ENCODE measurements at regions not wholly inside any gene's neighbourhood (a gene's known extent, or its start where the extent isn't known, plus 50 kb on each side); places are given as distances from the start of the nearest gene placed in this dataset.

GRCh38 chr3:146929696-146930095, 324.6 kb upstream of the PLSCR5 start:
- no peak for DNase-seq (ENCODE audit: extremely low read depth, low read depth)

DNA sequence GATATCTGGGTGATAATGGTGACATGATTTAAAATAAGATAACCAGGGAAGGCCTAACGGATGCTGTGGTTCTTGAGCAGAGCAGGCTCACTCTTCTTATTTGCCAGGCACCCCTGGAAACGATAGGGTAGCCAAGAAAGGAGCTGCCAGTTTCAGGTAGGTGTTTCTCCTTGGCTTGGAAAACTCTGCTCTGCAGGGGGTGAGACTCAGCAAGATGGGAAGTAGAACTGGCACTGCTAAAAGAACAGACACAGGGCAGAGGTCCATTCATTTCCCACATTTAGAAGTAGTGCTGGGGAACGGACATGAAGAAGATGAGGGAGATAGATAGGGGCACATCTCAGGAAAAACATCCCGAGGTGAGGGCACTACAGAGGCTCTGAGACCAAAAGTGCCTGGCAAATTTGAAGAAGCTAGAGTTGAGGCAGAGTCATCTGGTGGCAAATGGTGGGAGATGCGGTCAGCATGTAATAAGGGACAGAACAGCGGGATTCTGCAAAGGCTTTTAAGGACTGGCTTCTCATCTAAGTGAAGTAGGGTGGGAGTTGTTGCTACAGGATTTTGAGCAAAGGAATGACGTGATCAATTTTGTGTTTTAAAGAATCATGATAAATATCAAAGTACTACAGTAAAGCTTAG, 323.4 kb upstream of the PLSCR5 start:
- no peak for DNase-seq (ENCODE audit: extremely low read depth, low read depth)

- no peak for DNase-seq (ENCODE audit: extremely low read depth, low read depth)
These were observed 316.5 kb upstream of the PLSCR5 start for GRCh38 chr3:146921693-146922092.

GRCh38 chr3:146914409-146914808, 309.3 kb upstream of the PLSCR5 start:
- no peak for DNase-seq (ENCODE audit: extremely low read depth, low read depth)

- no peak for DNase-seq (ENCODE audit: extremely low read depth, low read depth)
These were observed 307.3 kb upstream of the PLSCR5 start for GRCh38 chr3:146912241-146913015.

- no peak for DNase-seq (ENCODE audit: extremely low read depth, low read depth)
These were observed 298.8 kb upstream of the PLSCR5 start for GRCh38 chr3:146903927-146904326.

DNA sequence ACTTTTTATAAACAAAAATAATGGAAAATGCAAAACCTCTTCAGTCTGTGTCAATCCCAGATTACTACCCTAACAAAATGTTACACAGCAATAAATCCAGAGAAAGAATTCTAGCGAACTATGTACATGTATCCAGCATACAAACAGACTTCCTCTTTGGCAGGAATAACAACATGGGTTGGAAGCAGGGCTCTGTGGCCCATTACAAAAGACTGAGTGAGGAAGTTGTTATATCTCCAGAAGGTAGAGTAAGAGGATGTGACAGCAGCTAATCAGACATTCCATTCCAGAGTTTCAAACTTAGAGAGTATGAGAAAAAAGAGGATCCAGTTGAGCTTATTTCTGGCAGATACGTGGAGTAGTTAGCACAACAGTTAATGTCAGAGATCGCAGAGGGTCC, 294.0 kb upstream of the PLSCR5 start:
- DNase-seq (ENCODE audit: extremely low read depth, low read depth) = no peak

DNA sequence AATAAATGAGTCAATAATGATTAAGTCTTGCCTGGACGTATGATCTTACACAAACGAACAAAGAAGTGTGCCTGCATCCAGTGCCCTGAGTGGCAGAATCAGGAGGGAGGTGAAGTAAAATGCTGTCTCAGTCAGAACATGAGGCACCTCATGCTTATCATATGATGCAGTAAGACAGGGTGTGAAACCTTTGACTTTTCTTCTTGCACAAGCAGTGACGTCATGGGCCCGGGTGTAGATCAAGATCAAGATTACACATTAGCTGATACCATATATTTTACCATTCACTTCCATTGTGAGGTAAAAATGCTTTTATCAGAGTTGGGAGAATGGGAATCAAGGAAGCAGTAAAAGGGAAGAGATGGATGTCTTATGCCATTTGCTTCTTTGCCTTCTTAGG, 291.6 kb upstream of the PLSCR5 start:
- DNase-seq (ENCODE audit: extremely low read depth, low read depth) = no peak

DNA sequence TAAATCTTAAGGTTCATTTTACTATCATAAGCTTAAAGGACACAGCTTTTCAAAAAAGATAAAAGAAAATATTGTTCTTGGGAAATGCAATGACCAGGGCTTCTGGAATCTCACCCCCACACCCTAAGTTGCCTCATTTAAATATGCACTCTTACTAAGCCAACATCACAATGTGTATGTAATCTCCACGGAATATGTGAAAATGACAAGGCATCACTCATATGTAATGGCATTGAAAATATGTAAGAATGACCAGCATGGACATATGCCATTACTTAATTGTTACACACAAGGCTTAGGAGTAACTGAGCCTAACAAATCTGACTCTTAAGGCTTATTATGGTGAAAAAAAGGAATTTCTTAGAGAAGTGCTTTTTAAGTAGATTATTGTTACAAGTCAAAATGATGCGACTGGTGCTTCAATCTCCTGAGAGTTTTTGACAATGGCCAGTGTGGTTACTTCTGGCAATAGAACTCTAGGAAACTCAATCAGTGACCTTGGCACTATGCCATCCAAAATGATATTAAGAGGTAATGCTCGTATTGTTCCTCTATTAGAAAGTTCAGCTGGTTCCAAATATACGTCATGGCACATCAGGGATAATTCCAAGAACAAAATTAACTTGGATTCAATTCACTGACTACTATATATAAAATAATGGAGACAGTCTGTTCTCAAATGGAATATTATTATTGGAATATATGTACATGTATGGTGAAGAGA, 290.0 kb upstream of the PLSCR5 start:
- DNase-seq (ENCODE audit: extremely low read depth, low read depth) = no peak

DNA sequence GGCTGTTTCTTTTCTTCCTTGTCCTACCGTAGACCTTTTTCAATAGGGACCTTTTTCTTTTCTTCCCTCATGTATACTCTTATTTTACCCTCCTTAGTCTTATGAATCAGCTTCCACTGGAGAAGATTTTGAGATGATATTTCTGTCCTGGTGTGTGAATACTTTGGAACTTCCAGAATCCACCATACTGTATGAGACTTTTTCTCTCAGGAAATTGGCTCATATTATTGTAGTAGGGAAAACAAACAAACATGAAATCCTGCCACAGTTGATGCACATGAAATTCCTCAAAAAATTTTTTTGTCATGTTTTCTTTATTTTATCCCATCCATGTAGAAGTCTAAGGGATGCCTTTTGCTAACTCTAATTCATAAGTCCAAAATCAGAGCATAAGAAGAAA, 289.3 kb upstream of the PLSCR5 start:
- DNase-seq (ENCODE audit: extremely low read depth, low read depth) = no peak

DNA sequence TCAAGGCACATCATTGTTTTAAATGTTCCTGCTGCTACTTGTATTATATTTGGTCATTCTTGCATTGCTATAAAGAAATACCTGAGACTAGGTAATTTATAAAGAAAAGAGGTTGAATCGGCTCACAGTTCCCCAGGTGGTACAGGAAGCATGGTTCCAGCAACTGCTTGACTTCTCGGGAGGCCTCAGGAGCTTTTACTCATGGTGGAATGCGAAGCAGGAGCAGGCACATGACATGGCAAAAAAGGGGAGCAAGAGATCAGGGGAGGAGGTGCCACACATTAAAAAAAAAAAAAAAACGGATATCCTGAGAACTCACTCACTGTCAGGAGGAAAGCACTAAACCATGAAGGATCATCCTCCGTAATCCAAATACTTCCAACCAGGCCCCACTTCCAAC, 286.9 kb upstream of the PLSCR5 start:
- DNase-seq (ENCODE audit: extremely low read depth, low read depth) = no peak

DNA sequence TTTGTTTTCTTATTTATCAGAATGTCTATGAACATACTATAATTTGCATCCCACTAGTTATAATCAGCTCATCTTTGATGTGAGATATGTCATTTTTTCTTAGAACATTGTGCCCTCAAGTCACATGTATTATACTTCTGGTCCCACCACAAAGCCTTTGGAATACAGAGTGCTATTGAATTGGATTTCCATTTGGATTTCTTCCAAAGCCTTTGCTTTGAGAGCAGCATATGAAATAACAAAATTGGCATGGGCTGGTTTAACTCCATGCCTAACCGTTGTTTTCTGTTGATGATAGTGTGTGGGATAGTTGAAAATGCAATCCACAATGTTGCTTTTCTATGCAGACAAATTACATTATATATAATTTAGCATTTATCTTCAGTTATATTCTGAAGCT, 284.5 kb upstream of the PLSCR5 start:
- DNase-seq (ENCODE audit: extremely low read depth, low read depth) = no peak

- no peak for DNase-seq (ENCODE audit: extremely low read depth, low read depth)
These were observed 283.0 kb upstream of the PLSCR5 start for GRCh38 chr3:146888176-146888575.

- no peak for DNase-seq (ENCODE audit: extremely low read depth, low read depth)
These were observed 279.6 kb upstream of the PLSCR5 start for GRCh38 chr3:146884721-146885120.

- no peak for DNase-seq (ENCODE audit: extremely low read depth, low read depth)
These were observed 279.1 kb upstream of the PLSCR5 start for GRCh38 chr3:146884296-146884695.

- no peak for DNase-seq (ENCODE audit: extremely low read depth, low read depth)
These were observed 278.1 kb upstream of the PLSCR5 start for GRCh38 chr3:146883288-146883687.

DNA sequence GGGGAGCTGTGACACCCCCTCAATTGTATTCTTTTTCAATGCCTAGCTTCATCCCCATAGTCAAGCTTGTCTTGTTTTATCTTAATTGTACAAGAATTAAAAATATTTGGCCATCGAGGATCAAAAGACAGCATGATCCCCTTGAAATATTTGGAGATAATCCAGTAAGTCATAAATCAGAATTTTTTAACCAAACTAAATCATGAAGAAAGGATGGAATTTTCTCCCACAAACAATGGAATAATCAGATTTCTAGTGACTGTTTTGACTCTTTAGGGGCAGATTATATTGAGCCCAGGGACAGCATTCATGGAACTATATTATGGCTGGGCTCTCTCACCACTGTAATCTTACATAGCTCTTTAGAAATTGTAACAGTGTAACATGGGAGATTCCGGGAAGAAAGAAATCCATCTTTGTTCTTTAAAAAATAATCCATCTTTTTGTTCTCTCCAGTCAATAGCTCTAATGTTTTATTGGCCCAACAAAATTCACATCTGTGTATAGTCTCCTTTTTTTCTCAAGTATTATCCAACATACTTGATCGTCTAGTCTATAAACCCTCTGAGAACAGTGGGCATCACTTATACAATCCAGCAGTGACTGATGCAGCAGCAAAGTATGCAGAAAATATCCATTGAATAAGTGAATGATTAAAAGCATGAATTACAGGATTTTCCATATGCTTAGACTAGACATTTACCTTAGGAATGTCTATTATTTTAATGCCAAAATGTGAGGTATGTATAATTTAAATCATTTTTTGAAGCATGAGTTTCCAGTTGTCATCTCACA, 277.0 kb upstream of the PLSCR5 start:
- DNase-seq (ENCODE audit: extremely low read depth, low read depth) = no peak

DNA sequence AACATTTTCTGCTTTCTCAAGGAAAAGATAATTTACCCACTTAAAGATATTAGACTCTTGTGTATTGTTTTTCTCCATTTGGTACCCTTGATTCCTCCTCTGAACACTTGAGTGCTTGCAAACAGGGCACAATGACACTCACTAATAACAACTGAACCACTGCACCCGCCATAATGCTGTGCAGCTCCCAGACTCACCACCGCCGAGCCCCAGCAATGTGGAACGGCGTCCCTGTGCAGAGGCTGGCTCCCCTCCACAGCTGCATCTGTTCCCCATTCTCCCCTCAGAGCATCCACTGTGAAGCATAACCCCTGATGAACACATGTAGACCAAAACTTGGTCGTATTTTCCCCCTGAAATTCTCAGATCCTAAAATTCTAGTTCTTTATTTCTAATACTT, 276.2 kb upstream of the PLSCR5 start:
- no peak for DNase-seq (ENCODE audit: extremely low read depth, low read depth)

DNA sequence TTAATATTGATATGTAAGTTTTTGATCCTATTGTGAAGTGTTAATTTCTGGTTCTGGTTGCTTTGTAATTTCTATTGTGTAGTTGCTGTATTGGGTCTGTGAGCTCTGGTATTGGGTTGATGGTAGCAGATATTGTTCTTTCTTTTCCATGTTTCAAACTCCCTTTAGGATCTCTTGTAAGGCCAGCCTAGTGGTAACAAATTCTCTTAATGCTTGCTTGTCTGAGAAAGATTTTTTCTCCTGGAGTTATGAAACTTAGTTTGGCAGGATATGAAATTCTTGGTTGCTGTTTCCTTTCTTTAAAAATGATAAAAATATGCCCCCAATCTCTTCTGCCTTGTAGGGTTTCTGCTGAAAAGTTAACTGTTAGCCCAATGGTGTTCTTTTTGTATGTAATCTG, 268.6 kb upstream of the PLSCR5 start:
- DNase-seq (ENCODE audit: extremely low read depth, low read depth) = no peak

GRCh38 chr3:146865175-146865755, 260.1 kb upstream of the PLSCR5 start:
- DNase-seq (ENCODE audit: extremely low read depth, low read depth) = no peak

DNA sequence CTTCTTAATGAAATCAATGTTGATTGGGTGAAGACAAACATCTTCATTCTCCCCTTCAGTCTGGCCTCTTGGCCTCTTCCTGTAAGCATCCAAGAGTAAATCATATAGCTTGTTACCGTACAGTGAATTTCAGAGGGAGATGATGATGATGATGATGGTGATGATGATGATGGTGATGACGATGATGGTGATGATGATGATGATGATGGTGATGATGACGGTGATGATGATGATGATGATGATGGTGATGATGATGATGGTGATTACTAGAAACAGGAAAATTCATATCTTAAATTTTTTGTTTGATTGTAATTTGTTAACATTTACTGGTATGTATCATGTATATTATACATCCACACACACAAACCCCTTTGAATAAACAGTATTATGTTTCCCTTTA, 256.1 kb upstream of the PLSCR5 start:
- DNase-seq (ENCODE audit: extremely low read depth, low read depth) = no peak

All from NCI-H460 (cell line).